Stimulated activated memory B cell treated with anti-CD40 and anti-IgM and Interleukin-4, amounts not matched to agents 10 μg/mL and 1 μg/mL and 100 μg/mL, for 72 hours (primary cell): ENCODE measurements at regions not wholly inside any gene's neighbourhood (a gene's known extent, or its start where the extent isn't known, plus 50 kb on each side); places are given as distances from the start of the nearest gene placed in this dataset.
"Not testable (repeated sequence)": the region's sequence is repeated elsewhere in the genome, so short reads cannot be mapped to it uniquely, and the experiment has no call there.

ENCODE experiments used
- ATAC-seq: fragments of 150-1000 bp; cut with Tn5 transposase; 2 replicates; pipeline ENCODE4 v1.10.0; 2021
- H3K27ac Mint-ChIP-seq: one replicate; pipeline ENCODE4 v1.8.0; 2022; ENCODE audit warnings: mild to moderate bottlenecking, mixed read lengths
- H3K27me3 Mint-ChIP-seq: one replicate; pipeline ENCODE4 v1.8.0; 2022; ENCODE audit warnings: mixed read lengths
- H3K36me3 Mint-ChIP-seq: one replicate; pipeline ENCODE4 v1.8.0; 2022; ENCODE audit warnings: mixed read lengths
- H3K4me1 Mint-ChIP-seq: one replicate; pipeline ENCODE4 v1.8.0; 2022; ENCODE audit warnings: mixed read lengths
- H3K4me3 Mint-ChIP-seq: one replicate; pipeline ENCODE4 v1.8.0; 2022; ENCODE audit warnings: mild to moderate bottlenecking, moderate library complexity, mixed read lengths
- H3K9me3 Mint-ChIP-seq: one replicate; pipeline ENCODE4 v1.8.0; 2022; ENCODE audit warnings: mixed read lengths

GRCh38 chr1:215418876-215419447 lies 148.1 kb upstream of the KCTD3 start:
- no peaks in the 10 kb centered on the region for H3K4me1 Mint-ChIP-seq
- H3K36me3 Mint-ChIP-seq: no peaks in the 10 kb centered on the region
- H3K27ac Mint-ChIP-seq: no peak overlapping the region
- no peak overlapping the region for H3K4me3 Mint-ChIP-seq
- no peaks in the 10 kb centered on the region for H3K9me3 Mint-ChIP-seq
- no peaks in the 10 kb centered on the region for H3K27me3 Mint-ChIP-seq
- ATAC-seq: no peak

GRCh38 chr1:215421744-215422143 lies 145.4 kb upstream of the KCTD3 start:
- no peak for ATAC-seq
- Mint-ChIP-seq H3K27ac (no peak overlapping the region), H3K27me3 (no peaks in the 10 kb centered on the region), H3K36me3 (no peaks in the 10 kb centered on the region), H3K4me3 (no peak overlapping the region), H3K4me1 (no peaks in the 10 kb centered on the region), H3K9me3 (no peaks in the 10 kb centered on the region)

GRCh38 chr1:215423288-215423687 lies 143.8 kb upstream of the KCTD3 start:
- Mint-ChIP-seq H3K27me3 (no peaks in the 10 kb centered on the region), H3K9me3 (peaks cover 9% of the 10 kb centered on the region), H3K27ac (no peak overlapping the region), H3K4me3 (no peak overlapping the region), H3K4me1 (no peaks in the 10 kb centered on the region), H3K36me3 (no peaks in the 10 kb centered on the region)
- ATAC-seq: no peak

- no peaks in the 10 kb centered on the region for H3K27me3 Mint-ChIP-seq
- no peaks in the 10 kb centered on the region for H3K4me1 Mint-ChIP-seq
- peaks cover 13% of the 10 kb centered on the region for H3K9me3 Mint-ChIP-seq
- H3K36me3 Mint-ChIP-seq: no peaks in the 10 kb centered on the region
- ATAC-seq: no peak
- H3K4me3 Mint-ChIP-seq: no peak overlapping the region
- no peak overlapping the region for H3K27ac Mint-ChIP-seq
These were observed 142.0 kb upstream of the KCTD3 start for GRCh38 chr1:215425138-215425537.

- Mint-ChIP-seq H3K4me1 (no peaks in the 10 kb centered on the region), H3K9me3 (peaks cover 13% of the 10 kb centered on the region), H3K27me3 (no peaks in the 10 kb centered on the region), H3K36me3 (no peaks in the 10 kb centered on the region), H3K4me3 (no peak overlapping the region), H3K27ac (no peak overlapping the region)
- no peak for ATAC-seq
These were observed 141.0 kb upstream of the KCTD3 start for GRCh38 chr1:215426101-215426500.

- peaks cover 22% of the 10 kb centered on the region for H3K9me3 Mint-ChIP-seq
- H3K27ac Mint-ChIP-seq, H3K27me3 Mint-ChIP-seq, ATAC-seq, H3K4me3 Mint-ChIP-seq, H3K4me1 Mint-ChIP-seq, H3K36me3 Mint-ChIP-seq: not testable (repeated sequence)
These were observed 134.4 kb upstream of the KCTD3 start for GRCh38 chr1:215432483-215433227.

- Mint-ChIP-seq H3K27me3 (no peaks in the 10 kb centered on the region), H3K36me3 (no peaks in the 10 kb centered on the region), H3K9me3 (peaks cover 18% of the 10 kb centered on the region), H3K4me3 (no peak overlapping the region), H3K27ac (no peak overlapping the region), H3K4me1 (no peaks in the 10 kb centered on the region)
- no peak for ATAC-seq
These were observed 133.9 kb upstream of the KCTD3 start for GRCh38 chr1:215433237-215433636.

GRCh38 chr1:215439549-215439948 lies 127.6 kb upstream of the KCTD3 start:
- H3K36me3 Mint-ChIP-seq: no peaks in the 10 kb centered on the region
- H3K4me1 Mint-ChIP-seq: no peaks in the 10 kb centered on the region
- H3K27me3 Mint-ChIP-seq: no peaks in the 10 kb centered on the region
- no peak for ATAC-seq
- no peak overlapping the region for H3K4me3 Mint-ChIP-seq
- H3K9me3 Mint-ChIP-seq: peaks cover 44% of the 10 kb centered on the region
- no peak overlapping the region for H3K27ac Mint-ChIP-seq

GRCh38 chr1:215444715-215445414 lies 122.2 kb upstream of the KCTD3 start:
- H3K9me3 Mint-ChIP-seq: peaks cover 19% of the 10 kb centered on the region
- no peaks in the 10 kb centered on the region for H3K4me1 Mint-ChIP-seq
- H3K27ac Mint-ChIP-seq: no peak overlapping the region
- H3K27me3 Mint-ChIP-seq: no peaks in the 10 kb centered on the region
- H3K4me3 Mint-ChIP-seq: no peak overlapping the region
- ATAC-seq: peak; percentile 12
- H3K36me3 Mint-ChIP-seq: no peaks in the 10 kb centered on the region

GRCh38 chr1:215448014-215448413 lies 119.1 kb upstream of the KCTD3 start:
- H3K4me1 Mint-ChIP-seq, ATAC-seq, H3K9me3 Mint-ChIP-seq, H3K27me3 Mint-ChIP-seq, H3K36me3 Mint-ChIP-seq, H3K4me3 Mint-ChIP-seq, H3K27ac Mint-ChIP-seq: not testable (repeated sequence)

- H3K27ac Mint-ChIP-seq, H3K4me1 Mint-ChIP-seq, ATAC-seq, H3K36me3 Mint-ChIP-seq, H3K27me3 Mint-ChIP-seq, H3K9me3 Mint-ChIP-seq, H3K4me3 Mint-ChIP-seq: not testable (repeated sequence)
These were observed 118.0 kb upstream of the KCTD3 start for GRCh38 chr1:215449147-215449546.

- Mint-ChIP-seq H3K36me3 (no peaks in the 10 kb centered on the region), H3K4me3 (no peak overlapping the region), H3K27ac (no peak overlapping the region), H3K27me3 (no peaks in the 10 kb centered on the region), H3K4me1 (no peaks in the 10 kb centered on the region), H3K9me3 (no peaks in the 10 kb centered on the region)
- no peak for ATAC-seq
These were observed 113.7 kb upstream of the KCTD3 start for GRCh38 chr1:215453440-215453839.

GRCh38 chr1:215457213-215457612 lies 109.9 kb upstream of the KCTD3 start:
- no peak for ATAC-seq
- Mint-ChIP-seq H3K9me3 (no peaks in the 10 kb centered on the region), H3K4me1 (no peaks in the 10 kb centered on the region), H3K27ac (no peak overlapping the region), H3K4me3 (no peak overlapping the region), H3K36me3 (no peaks in the 10 kb centered on the region), H3K27me3 (no peaks in the 10 kb centered on the region)

GRCh38 chr1:215458104-215458503 lies 109.0 kb upstream of the KCTD3 start:
- no peaks in the 10 kb centered on the region for H3K9me3 Mint-ChIP-seq
- H3K27ac Mint-ChIP-seq: no peak overlapping the region
- H3K27me3 Mint-ChIP-seq: no peaks in the 10 kb centered on the region
- no peak overlapping the region for H3K4me3 Mint-ChIP-seq
- no peak for ATAC-seq
- H3K4me1 Mint-ChIP-seq: no peaks in the 10 kb centered on the region
- H3K36me3 Mint-ChIP-seq: no peaks in the 10 kb centered on the region

- no peaks in the 10 kb centered on the region for H3K9me3 Mint-ChIP-seq
- H3K27me3 Mint-ChIP-seq: no peaks in the 10 kb centered on the region
- H3K36me3 Mint-ChIP-seq: no peaks in the 10 kb centered on the region
- no peak overlapping the region for H3K27ac Mint-ChIP-seq
- H3K4me3 Mint-ChIP-seq: no peak overlapping the region
- no peaks in the 10 kb centered on the region for H3K4me1 Mint-ChIP-seq
- ATAC-seq: no peak
These were observed 108.5 kb upstream of the KCTD3 start for GRCh38 chr1:215458562-215458961.

GRCh38 chr1:215459136-215459535 lies 108.0 kb upstream of the KCTD3 start:
- Mint-ChIP-seq H3K4me3 (no peak overlapping the region), H3K36me3 (no peaks in the 10 kb centered on the region), H3K9me3 (no peaks in the 10 kb centered on the region), H3K27me3 (no peaks in the 10 kb centered on the region), H3K27ac (no peak overlapping the region), H3K4me1 (no peaks in the 10 kb centered on the region)
- no peak for ATAC-seq
